ENCODE measurements at regions not wholly inside any gene's neighbourhood (a gene's known extent, or its start where the extent isn't known, plus 50 kb on each side); places are given as distances from the start of the nearest gene placed in this dataset.
"Not testable (repeated sequence)": the region's sequence is repeated elsewhere in the genome, so short reads cannot be mapped to it uniquely, and the experiment has no call there.

DNA sequence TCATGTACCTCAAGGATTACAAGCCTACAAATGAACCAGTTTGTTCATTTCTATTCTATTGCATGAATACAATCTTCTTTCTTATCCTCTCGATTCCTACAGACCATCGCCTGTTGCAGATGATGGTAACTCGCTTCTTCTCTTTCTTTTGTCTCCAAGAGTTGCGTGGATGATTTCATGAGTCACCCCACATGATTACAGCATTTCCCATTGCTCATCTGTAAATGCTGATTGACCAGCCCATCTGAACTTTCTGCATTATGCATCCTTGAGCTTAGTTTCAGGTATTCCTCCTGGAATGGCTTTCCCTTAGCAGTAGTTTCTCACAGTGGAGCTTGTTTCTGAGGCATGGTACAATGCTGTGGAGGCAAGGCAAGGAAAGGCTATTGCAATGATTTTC lies 109.6 kb upstream of the TOPAZ1 start:
- no peak for DNase-seq (ENCODE audit: low spot score)

DNA sequence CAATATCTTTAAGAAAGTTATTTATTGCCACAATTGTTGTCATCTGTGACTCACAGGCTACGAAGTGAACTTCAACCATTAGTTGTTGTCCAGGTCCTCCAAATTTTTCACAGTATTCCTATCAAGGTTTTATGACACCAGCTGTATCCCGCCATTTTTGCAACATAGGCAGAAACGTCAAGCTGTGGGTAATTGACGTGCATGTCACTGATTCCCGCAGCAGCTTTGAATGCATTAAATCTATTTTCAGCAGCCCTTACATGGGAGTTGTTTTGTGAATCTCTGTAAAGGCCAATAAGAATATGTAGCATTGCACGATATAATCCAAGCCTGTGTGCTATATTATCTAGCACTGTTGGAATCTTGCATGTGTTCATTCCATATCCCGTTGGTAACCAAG lies 109.1 kb upstream of the TOPAZ1 start:
- no peak for DNase-seq (ENCODE audit: low spot score)

DNA sequence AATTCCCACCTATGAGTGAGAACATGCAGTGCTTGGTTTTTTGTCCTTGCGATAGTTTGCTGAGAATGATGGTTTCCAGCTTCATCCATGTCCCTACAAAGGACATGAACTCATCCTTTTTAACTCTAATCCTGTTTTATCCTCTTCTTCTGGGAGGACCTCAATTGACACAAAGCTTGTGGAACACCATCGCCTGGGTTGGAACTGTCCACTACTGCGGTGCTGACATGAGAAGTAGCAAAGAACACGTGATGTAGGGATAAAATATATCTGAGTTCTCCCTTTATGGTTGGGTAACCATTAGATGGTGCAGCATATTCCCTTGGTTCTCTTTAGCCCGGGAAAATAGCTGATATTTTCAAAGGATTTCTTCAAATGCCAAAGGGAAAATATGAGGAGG lies 105.3 kb upstream of the TOPAZ1 start:
- no peak for DNase-seq (ENCODE audit: low spot score)

DNA sequence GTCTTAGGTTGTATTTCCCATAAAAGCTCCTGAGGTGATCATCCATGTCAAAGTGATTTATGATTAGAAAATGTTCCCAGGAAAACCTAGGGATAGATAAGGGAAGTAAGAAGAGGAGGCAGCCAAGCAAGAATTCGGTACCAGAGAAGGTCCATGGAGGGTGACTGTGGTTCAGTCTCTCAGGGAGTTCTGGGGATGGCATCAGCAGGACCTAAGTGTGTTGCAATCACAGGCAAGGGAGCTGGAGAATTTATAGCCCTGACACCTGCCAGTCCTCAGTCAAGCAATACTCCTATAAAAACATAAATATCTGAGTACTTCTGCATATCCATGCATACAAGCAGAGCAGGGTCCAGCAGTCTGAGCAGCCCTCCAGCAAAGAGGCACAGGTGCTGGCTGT lies 95.6 kb upstream of the TOPAZ1 start:
- DNase-seq (ENCODE audit: low spot score), result no peak

DNA sequence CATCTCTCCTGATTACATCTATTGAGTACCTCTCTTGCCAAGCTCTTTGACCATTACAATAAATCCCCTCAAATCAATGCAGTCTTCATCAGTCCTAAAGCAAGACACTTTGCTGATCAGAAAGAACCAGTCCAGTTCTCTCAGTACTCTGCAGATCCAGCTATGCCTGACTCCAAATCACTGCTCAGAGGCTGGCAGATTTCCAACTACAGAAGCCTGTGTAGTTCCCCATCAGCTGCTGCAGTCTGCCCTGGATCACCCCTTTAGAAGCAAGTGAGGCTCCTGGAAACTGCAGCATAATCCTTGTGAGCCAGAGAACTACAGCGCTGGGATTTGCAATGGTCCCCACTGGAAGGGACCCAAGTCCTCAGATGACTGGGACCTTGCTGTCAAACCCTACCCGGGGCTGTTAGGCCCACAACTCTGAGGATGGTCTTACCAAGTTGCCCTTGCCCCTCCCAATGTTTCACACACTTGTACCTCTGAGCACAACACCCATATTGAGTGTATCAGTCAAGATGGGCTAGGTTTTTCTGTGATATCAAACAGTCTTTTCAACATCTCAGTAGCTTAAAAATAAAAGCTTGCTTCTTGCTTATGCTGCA lies 81.9 kb upstream of the TOPAZ1 start:
- DNase-seq (ENCODE audit: low spot score), result no peak

DNA sequence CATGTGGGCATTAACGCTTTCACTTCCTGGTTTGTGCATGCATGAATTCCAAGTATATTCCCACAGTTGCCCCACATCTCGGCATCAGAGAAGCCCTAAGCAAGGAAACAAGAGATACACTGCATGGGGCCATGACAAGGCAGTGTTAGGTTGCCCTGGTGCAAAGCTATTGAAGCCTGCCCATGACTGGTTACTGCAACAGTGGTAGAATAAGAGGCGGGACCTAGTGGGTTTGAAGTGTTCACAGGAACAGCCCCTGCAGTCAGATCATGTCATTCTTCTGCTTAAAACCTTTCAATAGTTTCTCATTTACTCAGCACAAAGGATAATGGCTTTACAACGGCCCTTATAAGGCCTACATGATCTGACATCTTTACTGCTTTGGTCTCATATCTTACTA lies 80.9 kb upstream of the TOPAZ1 start:
- no peak for DNase-seq (ENCODE audit: low spot score)

DNA sequence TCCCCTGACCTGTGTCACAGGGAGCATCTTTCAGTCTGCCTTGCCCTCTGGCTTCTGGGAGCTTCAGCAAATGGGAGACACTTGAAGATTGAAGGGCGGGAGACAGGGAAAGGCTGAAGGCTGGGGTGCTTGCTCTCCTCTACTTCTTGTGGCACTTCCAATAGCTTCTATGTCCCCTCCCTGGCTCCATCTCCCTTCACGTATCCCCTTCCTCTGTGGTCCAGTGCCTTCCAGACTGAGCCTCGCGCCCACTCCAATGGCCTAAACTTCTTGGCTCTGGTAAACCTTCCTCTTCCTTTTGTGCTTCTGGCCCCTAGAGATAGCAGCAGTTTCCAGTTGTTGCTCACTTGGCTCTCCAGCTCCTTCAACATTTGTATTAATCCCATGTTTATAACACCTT lies 69.8 kb upstream of the TOPAZ1 start:
- no peak for DNase-seq (ENCODE audit: low spot score)

DNA sequence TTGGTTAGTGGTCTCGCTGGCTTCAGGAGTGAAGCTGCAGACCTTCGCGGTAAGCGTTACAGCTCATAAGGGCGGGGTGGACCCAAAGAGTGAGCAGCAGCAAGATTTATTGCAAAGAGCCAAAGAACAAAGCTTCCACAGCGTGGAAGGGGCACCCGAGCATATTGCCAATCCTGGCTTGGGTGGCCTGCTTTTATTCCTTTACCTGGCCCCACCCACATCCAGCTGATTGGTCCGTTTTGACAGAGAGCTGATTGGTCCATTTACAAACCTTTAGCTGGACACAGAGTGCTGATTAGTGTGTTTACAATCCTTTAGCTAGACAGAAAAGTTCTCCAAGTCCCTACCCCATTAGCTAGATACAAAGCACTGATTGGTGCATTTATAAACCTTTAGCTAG lies 69.0 kb upstream of the TOPAZ1 start:
- DNase-seq (ENCODE audit: low spot score), result not testable (repeated sequence)

DNA sequence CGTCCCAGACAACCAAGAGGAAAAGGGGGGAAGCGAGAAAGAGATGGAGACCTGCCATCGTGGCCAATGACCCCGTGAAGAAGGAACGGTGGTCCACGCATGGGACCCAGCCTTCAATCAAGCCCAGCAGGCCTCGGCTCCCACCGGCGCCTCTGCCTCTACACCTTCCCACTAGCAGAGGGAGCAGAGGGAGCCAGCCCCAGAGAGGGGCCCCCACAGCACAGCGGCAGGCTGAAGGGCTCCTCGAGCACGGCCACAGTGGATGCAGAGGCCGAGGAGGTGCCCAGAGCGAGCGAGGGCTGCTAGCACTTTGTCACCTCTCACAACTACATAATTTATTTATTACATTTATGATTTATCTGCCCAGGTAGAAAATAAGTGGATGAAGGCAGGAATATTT lies 68.4 kb upstream of the TOPAZ1 start:
- DNase-seq (ENCODE audit: low spot score), result no peak

DNA sequence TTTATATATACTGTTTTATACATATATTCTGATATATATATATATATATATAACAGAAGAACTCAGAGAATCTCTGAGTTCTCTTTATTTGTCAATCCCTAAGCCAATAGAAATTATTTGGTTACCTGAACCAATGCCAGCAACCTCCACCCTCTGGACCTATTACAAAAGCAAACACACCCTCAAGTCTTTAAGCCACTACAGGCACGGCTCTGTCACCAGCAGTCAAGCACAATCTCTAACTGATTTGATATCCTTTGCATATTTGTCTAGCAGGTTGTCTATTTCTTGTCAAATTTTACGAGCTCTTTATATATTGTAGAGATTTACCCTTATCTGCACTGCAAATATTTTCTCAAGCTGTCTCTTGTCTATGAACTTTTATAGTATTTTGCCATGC lies 66.6 kb upstream of the TOPAZ1 start:
- DNase-seq (ENCODE audit: low spot score), result no peak

DNA sequence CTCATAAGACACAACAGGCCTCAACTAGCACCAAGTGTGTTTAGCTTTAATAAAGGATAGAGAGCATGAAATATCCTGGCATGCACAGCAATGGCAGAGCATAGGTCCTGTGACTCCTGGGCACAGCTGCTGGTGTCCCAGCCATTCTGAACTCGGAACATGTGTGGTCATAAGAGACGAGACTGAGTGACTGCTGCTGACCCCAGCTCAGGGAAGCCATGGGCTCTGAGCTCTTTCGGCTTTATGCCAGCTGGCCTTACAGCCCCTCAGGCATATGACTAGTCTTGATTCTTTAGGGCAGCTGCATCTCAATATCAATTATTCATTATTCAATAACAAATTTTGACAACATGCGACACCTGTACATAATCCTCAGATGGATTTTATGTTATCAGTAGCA lies 62.4 kb upstream of the TOPAZ1 start:
- no peak for DNase-seq (ENCODE audit: low spot score)

DNA sequence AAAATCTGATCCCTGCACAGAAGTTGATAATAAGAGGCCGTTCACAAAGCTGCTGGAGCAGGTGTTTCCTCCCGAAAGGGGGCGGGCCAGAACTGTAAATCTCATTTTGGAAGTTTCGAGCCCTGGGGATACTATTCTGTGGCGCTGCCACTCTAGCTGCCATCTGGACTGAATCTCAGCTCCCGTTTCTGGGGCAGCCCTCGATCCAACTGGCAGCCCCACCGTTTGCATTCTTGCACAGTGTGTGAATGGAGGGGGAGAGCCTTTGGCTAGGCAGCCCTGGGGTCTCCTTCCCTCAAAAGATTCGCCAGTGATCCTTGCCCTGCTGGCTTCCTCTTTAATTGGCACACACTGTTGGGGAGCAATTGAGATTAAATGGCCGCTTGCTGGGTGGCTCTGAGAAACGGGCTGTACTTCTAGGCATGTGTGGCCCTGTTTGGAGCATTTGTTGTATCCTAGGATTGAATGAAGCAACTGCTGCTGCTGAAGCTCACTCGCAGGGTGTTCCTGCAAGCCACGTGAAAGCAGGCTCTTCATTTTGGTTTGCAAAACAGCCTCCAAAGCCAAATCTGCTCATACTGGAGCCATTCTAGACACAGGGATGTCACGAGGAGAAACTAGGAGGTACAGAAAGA lies 57.2 kb upstream of the TOPAZ1 start:
- DNase-seq (ENCODE audit: low spot score), result no peak

DNA sequence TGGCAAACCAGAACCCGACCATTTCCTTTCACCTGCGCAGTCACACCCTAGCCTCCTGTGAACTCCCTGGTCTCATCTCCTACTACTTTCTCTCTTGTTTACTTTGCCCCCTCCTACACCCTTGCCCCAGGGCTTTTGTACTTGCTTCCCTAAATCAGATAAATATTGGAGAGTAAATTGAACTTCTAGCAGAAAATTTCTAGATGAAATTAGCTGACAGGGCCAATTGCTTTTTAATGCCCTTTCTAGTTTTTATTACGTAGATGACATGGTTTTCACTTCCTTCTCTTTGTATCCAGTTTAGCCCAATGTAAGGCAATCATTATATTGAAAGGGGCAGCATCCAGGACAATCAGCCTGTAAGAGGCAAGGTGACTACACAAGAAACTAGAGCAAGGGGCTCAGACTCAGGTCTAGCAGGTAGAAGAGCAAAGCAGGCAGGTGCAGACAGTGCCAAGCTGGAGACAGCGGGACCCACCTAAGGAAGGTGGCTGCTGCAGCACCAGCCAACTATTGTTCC lies 56.2 kb upstream of the TOPAZ1 start:
- DNase-seq (ENCODE audit: low spot score), result no peak

DNA sequence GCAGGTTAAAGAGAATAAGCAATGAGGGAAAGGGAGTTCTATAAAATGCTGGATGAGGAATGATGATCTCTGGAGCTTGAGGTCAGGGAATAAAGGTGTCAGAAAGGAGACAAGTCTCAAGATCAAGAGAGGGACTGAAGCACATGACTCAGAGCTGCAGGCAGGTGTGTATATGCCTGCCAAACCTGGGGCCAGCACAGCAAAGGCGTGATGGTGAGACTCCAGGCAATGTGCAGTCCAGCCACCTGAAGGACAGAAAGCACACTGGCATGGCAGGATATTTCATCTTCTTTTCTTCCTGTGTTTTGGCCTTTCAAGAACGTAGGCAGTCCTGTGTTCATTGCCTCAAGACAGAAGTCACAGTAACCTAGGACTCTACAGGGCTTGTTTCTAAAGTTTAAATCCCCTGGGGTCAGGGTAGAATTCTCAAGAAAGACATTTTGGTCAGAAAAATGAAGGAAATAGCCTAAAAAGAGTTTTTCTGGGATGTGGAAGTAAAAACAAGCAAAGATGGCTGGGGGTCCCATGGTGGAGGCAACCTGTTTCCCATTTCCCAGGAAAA lies 55.5 kb upstream of the TOPAZ1 start:
- DNase-seq (ENCODE audit: low spot score), result no peak

DNA sequence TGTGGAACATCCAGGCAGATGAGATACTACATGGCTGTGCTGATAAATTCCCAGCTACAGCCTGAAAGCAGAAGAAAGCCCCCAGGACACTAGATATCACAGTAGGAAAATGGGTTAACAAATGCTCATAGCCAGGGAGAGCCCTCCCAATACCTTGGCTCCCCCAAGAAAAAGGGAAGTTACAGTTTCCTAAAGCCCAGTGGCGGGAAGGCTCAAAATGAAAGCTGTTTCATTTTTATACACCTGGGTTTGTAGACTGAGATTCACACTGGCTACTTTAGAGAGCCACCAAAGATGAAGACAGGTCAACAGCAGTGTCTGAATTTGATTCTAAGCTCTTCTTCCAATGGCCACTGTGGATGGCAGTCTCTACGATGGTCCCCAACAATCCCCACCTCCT lies 55.0 kb upstream of the TOPAZ1 start:
- DNase-seq (ENCODE audit: low spot score), result no peak
